ENCODE measurements at regions not wholly inside any gene's neighbourhood (a gene's known extent, or its start where the extent isn't known, plus 50 kb on each side); places are given as distances from the start of the nearest gene placed in this dataset.

- TF ChIP-seq POLR2A (IDR thresholded peaks at IDR 0.05; ENCODE audit: low read length) (no peak), GATA1 (IDR thresholded peaks at IDR 0.05; ENCODE audit: low read depth, low read length) (no peak)
These were observed 205.0 kb upstream of the CCDC196 start for GRCh38 chr14:66281036-66281776.

Data from erythroblast (primary cell).